Astrocyte (in vitro differentiated cells and primary cell): ENCODE measurements at regions not wholly inside any gene's neighbourhood (a gene's known extent, or its start where the extent isn't known, plus 50 kb on each side); places are given as distances from the start of the nearest gene placed in this dataset.

Experiments
- CTCF ChIP-seq: IDR thresholded peaks from 2 replicates; pipeline ENCODE4 v1.5.1; 2011; ENCODE audit warnings: low read depth, mild to moderate bottlenecking, inconsistent platforms, low read length, moderate library complexity; ENCODE audit not compliant: insufficient read depth
- EZH2 ChIP-seq: IDR thresholded peaks from 2 replicates; pipeline ENCODE4 v1.6.1; 2012; ENCODE audit warnings: mild to moderate bottlenecking, low read length, inconsistent platforms; ENCODE audit not compliant: insufficient read depth

DNA sequence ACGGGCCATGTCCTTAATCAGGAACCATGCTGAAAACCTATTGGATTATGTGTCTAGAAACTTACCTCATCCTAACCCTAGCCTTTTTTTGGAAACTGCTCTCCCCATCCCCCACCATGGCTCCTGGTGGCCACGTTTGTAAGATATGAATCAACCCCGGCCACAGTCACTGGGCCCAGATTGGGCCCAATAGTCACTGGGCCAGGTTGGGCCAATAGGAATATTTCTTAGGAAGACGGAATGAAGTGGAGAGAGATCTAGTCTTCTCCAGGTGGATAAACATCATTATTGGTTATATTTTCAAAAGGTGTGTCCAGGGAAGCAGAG, 468.7 kb downstream of the ARHGEF28 start:
- TF ChIP-seq CTCF (no peak), EZH2 (no peak)
